Upper lobe of left lung (tissue), 6 donors: ENCODE measurements at regions not wholly inside any gene's neighbourhood (a gene's known extent, or its start where the extent isn't known, plus 50 kb on each side); places are given as distances from the start of the nearest gene placed in this dataset.

Source experiments
- ATAC-seq, 2 donors: fragments of 200-7000 bp; cut with Tn5 transposase; one replicate each; pipeline ENCODE4 v1.9.1; 2022; ENCODE audit warnings: mild to moderate bottlenecking in 2 of 2, moderate library complexity in 2 of 2; ENCODE audit not compliant: low FRiP score in 2 of 2
- DNase-seq, 2 donors: peaks; one replicate each; pipeline ENCODE4 v3.0.0-alpha.2; 2019 to 2020
- H3K27ac ChIP-seq, 4 donors: fragments of 200-600 bp; sonication (generic); one replicate each; pipeline ENCODE4 v1.5.1; 2016 to 2019
- H3K27me3 ChIP-seq, 4 donors: fragments of 200-600 bp; sonication (generic); one replicate each; pipeline ENCODE4 v1.5.1; 2017 to 2019
- H3K36me3 ChIP-seq, 4 donors: fragments of 200-600 bp; sonication (generic); one replicate each; pipeline ENCODE4 v1.5.1; 2016 to 2019
- H3K4me1 ChIP-seq, 4 donors: fragments of 200-600 bp; sonication (generic); one replicate each; pipeline ENCODE4 v1.5.1; 2018 to 2019
- H3K4me3 ChIP-seq, 4 donors: fragments of 200-600 bp; sonication (generic); one replicate each; pipeline ENCODE4 v1.5.1; 2017 to 2019; ENCODE audit warnings: mild to moderate bottlenecking in 2 of 4, moderate library complexity in 1 of 4
- H3K9me3 ChIP-seq, 4 donors: fragments of 200-600 bp; sonication (generic); one replicate each; pipeline ENCODE4 v1.5.1; 2018 to 2019
- CTCF ChIP-seq, 6 experiments: fragments of 450-650 bp in 4 of 6; fragments of 200-600 bp in 2 of 6; sonication (generic) in 2 of 6; IDR thresholded peaks; one replicate each; pipeline ENCODE4 v1.5.1; 2016 to 2019; ENCODE audit warnings: antibody characterized with exemption in 6 of 6
- EP300 ChIP-seq, 4 donors: sonication (generic); formaldehyde crosslinking; IDR thresholded peaks; one replicate each; pipeline ENCODE4 v1.5.1; 2017; ENCODE audit warnings: antibody characterized with exemption in 4 of 4, control low read depth in 2 of 4
- POLR2A ChIP-seq, 4 donors: fragments of 450-650 bp; IDR thresholded peaks; one replicate each; pipeline ENCODE4 v1.5.1; 2016 to 2017; ENCODE audit warnings: antibody characterized with exemption in 4 of 4, mild to moderate bottlenecking in 2 of 4
- POLR2AphosphoS5 ChIP-seq, 2 donors: sonication (generic); formaldehyde crosslinking; IDR thresholded peaks; one replicate each; pipeline ENCODE4 v1.5.1; 2017; ENCODE audit warnings: antibody characterized with exemption in 2 of 2
- WGBS, 2 donors: methylation state at CpG; one replicate each; pipeline ENCODE4 v1.1.5; 2017 to 2018; 5-methylcytosine and 5-hydroxymethylcytosine counted together
- donor health status: DM: no; HTN: no; CAD: no; lungs with moderate emphysema.
- donor health status: DM: no; HTN: yes; CAD: no; lungs with severe emphysema.

GRCh38 chr7:46152696-46153095 is 231.6 kb upstream of the IGFBP3 start:
- H3K36me3 ChIP-seq = no peaks in the 10 kb centered on the region
- no peak for DNase-seq
- no peak for ATAC-seq
- no peaks in the 10 kb centered on the region for H3K27me3 ChIP-seq
- H3K9me3 ChIP-seq = no peaks in the 10 kb centered on the region
- 77 to 78% methylated on average over 2 of the region's 2 CpGs for WGBS, 2 donors
- no peak overlapping the region for H3K27ac ChIP-seq
- H3K4me3 ChIP-seq = no peak overlapping the region
- no peaks in the 10 kb centered on the region for H3K4me1 ChIP-seq
- TF ChIP-seq EP300 (IDR thresholded peaks at IDR 0.05) (no peak), POLR2AphosphoS5 (IDR thresholded peaks at IDR 0.05) (no peak), CTCF (IDR thresholded peaks at IDR 0.05) (no peak), POLR2A (IDR thresholded peaks at IDR 0.05) (no peak)

- no peak for TF ChIP-seq CTCF (IDR thresholded peaks at IDR 0.05)
- TF ChIP-seq POLR2AphosphoS5 (IDR thresholded peaks at IDR 0.05) = no peak
- TF ChIP-seq EP300 (IDR thresholded peaks at IDR 0.05) = no peak
- Histone ChIP-seq H3K27me3 (no peaks in the 10 kb centered on the region), H3K4me1 (no peaks in the 10 kb centered on the region), H3K27ac (no peak overlapping the region), H3K4me3 (no peak overlapping the region), H3K9me3 (no peaks in the 10 kb centered on the region), H3K36me3 (no peaks in the 10 kb centered on the region)
- no peak for DNase-seq
- no peak for ATAC-seq
Observed at GRCh38 chr7:46150721-46151120, 229.6 kb upstream of the IGFBP3 start.

- TF ChIP-seq CTCF (IDR thresholded peaks at IDR 0.05) = no peak
- no peak for TF ChIP-seq POLR2A (IDR thresholded peaks at IDR 0.05)
- no peak for TF ChIP-seq POLR2AphosphoS5 (IDR thresholded peaks at IDR 0.05)
- no peak for TF ChIP-seq EP300 (IDR thresholded peaks at IDR 0.05)
- Histone ChIP-seq H3K9me3 (no peaks in the 10 kb centered on the region), H3K4me1 (no peaks in the 10 kb centered on the region), H3K4me3 (no peak overlapping the region), H3K36me3 (no peaks in the 10 kb centered on the region), H3K27me3 (no peaks in the 10 kb centered on the region), H3K27ac (no peak overlapping the region)
- 63 to 71% methylated on average over 1 of the region's 1 CpG for WGBS, 2 donors
- no peak for DNase-seq
- ATAC-seq = no peak
Observed at GRCh38 chr7:46150202-46150601, 229.1 kb upstream of the IGFBP3 start.

- Histone ChIP-seq H3K27me3 (no peaks in the 10 kb centered on the region), H3K4me1 (no peaks in the 10 kb centered on the region), H3K4me3 (no peak overlapping the region), H3K27ac (no peak overlapping the region), H3K9me3 (no peaks in the 10 kb centered on the region), H3K36me3 (no peaks in the 10 kb centered on the region)
- TF ChIP-seq POLR2AphosphoS5 (IDR thresholded peaks at IDR 0.05) = no peak
- TF ChIP-seq POLR2A (IDR thresholded peaks at IDR 0.05) = no peak
- no peak for TF ChIP-seq CTCF (IDR thresholded peaks at IDR 0.05)
- no peak for TF ChIP-seq EP300 (IDR thresholded peaks at IDR 0.05)
- no peak for DNase-seq
- ATAC-seq = no peak
- WGBS, 2 donors = 85 to 100% methylated on average over 2 of the region's 2 CpGs
Observed at GRCh38 chr7:46147871-46148270, 226.8 kb upstream of the IGFBP3 start.

- Histone ChIP-seq H3K27me3 (no peaks in the 10 kb centered on the region), H3K4me1 (no peaks in the 10 kb centered on the region), H3K4me3 (no peak overlapping the region), H3K36me3 (no peaks in the 10 kb centered on the region), H3K9me3 (no peaks in the 10 kb centered on the region), H3K27ac (no peak overlapping the region)
- no peak for ATAC-seq
- DNase-seq = no peak
- 52 to 59% methylated on average over 11 of the region's 11 CpGs for WGBS, 2 donors
- TF ChIP-seq POLR2AphosphoS5 (IDR thresholded peaks at IDR 0.05) (no peak), EP300 (IDR thresholded peaks at IDR 0.05) (no peak), POLR2A (IDR thresholded peaks at IDR 0.05) (no peak), CTCF (IDR thresholded peaks at IDR 0.05) (no peak)
Observed at GRCh38 chr7:46146454-46147255, 225.6 kb upstream of the IGFBP3 start.
